Loucy (cell line): ENCODE measurements at regions not wholly inside any gene's neighbourhood (a gene's known extent, or its start where the extent isn't known, plus 50 kb on each side); places are given as distances from the start of the nearest gene placed in this dataset.

Experiments used
- CTCF ChIP-seq: fragments of 200-600 bp; sonication (generic); conservative IDR thresholded peaks from 2 replicates; pipeline ENCODE4 v1.5.1; 2014; ENCODE audit warnings: mild to moderate bottlenecking, antibody characterized with exemption, low read length
- EZH2phosphoT487 ChIP-seq: fragments of 200-600 bp; IDR thresholded peaks from 2 replicates; pipeline ENCODE4 v1.6.1; 2018; ENCODE audit warnings: antibody characterized with exemption, mild to moderate bottlenecking, moderate library complexity, borderline replicate concordance

DNA sequence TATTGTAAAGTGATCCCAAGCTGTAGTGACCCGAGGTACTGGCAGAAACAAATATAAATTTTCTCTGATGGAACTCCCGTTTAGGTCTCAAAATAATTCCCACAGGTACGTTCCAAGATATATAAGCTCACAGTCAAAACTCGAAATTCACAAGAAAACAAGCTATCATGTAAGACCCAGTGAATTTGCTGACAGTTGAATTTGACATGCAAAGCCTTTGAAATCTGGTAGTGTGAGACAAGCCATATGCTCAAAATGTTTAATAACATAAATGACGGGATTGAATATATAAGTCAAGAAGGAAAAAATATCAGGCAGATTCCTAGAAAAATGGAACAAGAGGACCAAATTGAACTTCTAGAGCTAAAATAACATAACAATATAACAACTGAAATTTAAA is 252.8 kb downstream of the TMA16 start:
- no peak for TF ChIP-seq EZH2phosphoT487
- no peak for TF ChIP-seq CTCF
